Breast epithelium (tissue), 3 donors: ENCODE measurements at regions not wholly inside any gene's neighbourhood (a gene's known extent, or its start where the extent isn't known, plus 50 kb on each side); places are given as distances from the start of the nearest gene placed in this dataset.

ENCODE experiments used
- POLR2A ChIP-seq: fragments of 450-650 bp; IDR thresholded peaks from one replicate; pipeline ENCODE4 v1.6.1; 2016; ENCODE audit warnings: antibody characterized with exemption, mild to moderate bottlenecking, moderate library complexity
- POLR2AphosphoS5 ChIP-seq, 3 donors: sonication (generic); formaldehyde crosslinking; IDR thresholded peaks; one replicate each; pipeline ENCODE4 v1.6.1; 2017; ENCODE audit warnings: antibody characterized with exemption in 3 of 3
- TF ChIP-seq, protein P1 (sequence below), 3 donors: fragments of 450-650 bp; IDR thresholded peaks; one replicate each; pipeline ENCODE4 v1.5.1; 2016 to 2017; ENCODE audit warnings: antibody characterized with exemption in 3 of 3, mild to moderate bottlenecking in 3 of 3, moderate library complexity in 3 of 3

GRCh38 chr12:107449891-107450290 is 235.7 kb upstream of the PWP1 start:
- TF ChIP-seq, protein P1, sequence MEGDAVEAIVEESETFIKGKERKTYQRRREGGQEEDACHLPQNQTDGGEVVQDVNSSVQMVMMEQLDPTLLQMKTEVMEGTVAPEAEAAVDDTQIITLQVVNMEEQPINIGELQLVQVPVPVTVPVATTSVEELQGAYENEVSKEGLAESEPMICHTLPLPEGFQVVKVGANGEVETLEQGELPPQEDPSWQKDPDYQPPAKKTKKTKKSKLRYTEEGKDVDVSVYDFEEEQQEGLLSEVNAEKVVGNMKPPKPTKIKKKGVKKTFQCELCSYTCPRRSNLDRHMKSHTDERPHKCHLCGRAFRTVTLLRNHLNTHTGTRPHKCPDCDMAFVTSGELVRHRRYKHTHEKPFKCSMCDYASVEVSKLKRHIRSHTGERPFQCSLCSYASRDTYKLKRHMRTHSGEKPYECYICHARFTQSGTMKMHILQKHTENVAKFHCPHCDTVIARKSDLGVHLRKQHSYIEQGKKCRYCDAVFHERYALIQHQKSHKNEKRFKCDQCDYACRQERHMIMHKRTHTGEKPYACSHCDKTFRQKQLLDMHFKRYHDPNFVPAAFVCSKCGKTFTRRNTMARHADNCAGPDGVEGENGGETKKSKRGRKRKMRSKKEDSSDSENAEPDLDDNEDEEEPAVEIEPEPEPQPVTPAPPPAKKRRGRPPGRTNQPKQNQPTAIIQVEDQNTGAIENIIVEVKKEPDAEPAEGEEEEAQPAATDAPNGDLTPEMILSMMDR (IDR thresholded peaks at IDR 0.05): no peak
- TF ChIP-seq POLR2AphosphoS5 (IDR thresholded peaks at IDR 0.05) (no peak), POLR2A (no peak)
